Chondrocyte (in vitro differentiated cells): ENCODE measurements at regions not wholly inside any gene's neighbourhood (a gene's known extent, or its start where the extent isn't known, plus 50 kb on each side); places are given as distances from the start of the nearest gene placed in this dataset.
"Not testable (repeated sequence)": the region's sequence is repeated elsewhere in the genome, so short reads cannot be mapped to it uniquely, and the experiment has no call there.

Source experiments
- DNase-seq: peaks from one replicate; pipeline ENCODE4 v3.0.0; 2021; ENCODE audit warnings: mixed read lengths, low spot score
- H3K27ac Mint-ChIP-seq: one replicate; pipeline ENCODE4 v1.8.0; 2021; ENCODE audit warnings: mild to moderate bottlenecking, moderate library complexity, mixed read lengths; ENCODE audit not compliant: unreplicated experiment
- H3K27me3 Mint-ChIP-seq: 2 replicates; pipeline ENCODE4 v1.8.0; 2021; ENCODE audit warnings: low read depth, mixed read lengths
- H3K36me3 Mint-ChIP-seq: 2 replicates; pipeline ENCODE4 v1.8.0; 2021; ENCODE audit warnings: low read depth, mixed read lengths
- H3K4me1 Mint-ChIP-seq: 2 replicates; pipeline ENCODE4 v1.8.0; 2021; ENCODE audit warnings: low read depth, mild to moderate bottlenecking, mixed read lengths
- H3K4me3 Mint-ChIP-seq: one replicate; pipeline ENCODE4 v1.8.0; 2021; ENCODE audit warnings: mild to moderate bottlenecking, moderate library complexity, mixed read lengths; ENCODE audit not compliant: unreplicated experiment
- H3K9me3 Mint-ChIP-seq: 2 replicates; pipeline ENCODE4 v1.8.0; 2021; ENCODE audit warnings: low read depth, mixed read lengths
- CTCF ChIP-seq: fragments of 200-600 bp; sonication (generic); IDR thresholded peaks from 2 replicates; pipeline ENCODE4 v1.5.0; 2021; ENCODE audit warnings: antibody characterized with exemption, mild to moderate bottlenecking, moderate library complexity

- TF ChIP-seq CTCF = no peak
- Mint-ChIP-seq H3K9me3 (peaks cover 3% of the 10 kb centered on the region), H3K27me3 (no peaks in the 10 kb centered on the region), H3K4me3 (no peak overlapping the region), H3K36me3 (peaks cover 3% of the 10 kb centered on the region), H3K4me1 (peaks cover 12% of the 10 kb centered on the region), H3K27ac (no peak overlapping the region)
- no peak for DNase-seq
Observed at GRCh38 chr10:123275136-123275564, 120.9 kb downstream of the BUB3 start.

GRCh38 chr10:123278445-123278844, 124.2 kb downstream of the BUB3 start:
- H3K4me3 Mint-ChIP-seq = no peak overlapping the region
- no peak for TF ChIP-seq CTCF
- peaks cover 3% of the 10 kb centered on the region for H3K36me3 Mint-ChIP-seq
- peaks cover 12% of the 10 kb centered on the region for H3K4me1 Mint-ChIP-seq
- H3K27me3 Mint-ChIP-seq = no peaks in the 10 kb centered on the region
- peaks cover 3% of the 10 kb centered on the region for H3K9me3 Mint-ChIP-seq
- no peak overlapping the region for H3K27ac Mint-ChIP-seq
- no peak for DNase-seq

GRCh38 chr10:123283371-123283770, 129.2 kb downstream of the BUB3 start:
- H3K4me1 Mint-ChIP-seq = peaks cover 12% of the 10 kb centered on the region
- not testable (repeated sequence) for H3K27ac Mint-ChIP-seq, H3K9me3 Mint-ChIP-seq, H3K27me3 Mint-ChIP-seq, DNase-seq, H3K36me3 Mint-ChIP-seq, H3K4me3 Mint-ChIP-seq

- Mint-ChIP-seq H3K9me3 (no peaks in the 10 kb centered on the region), H3K4me1 (peaks cover 12% of the 10 kb centered on the region), H3K4me3 (no peak overlapping the region), H3K27me3 (no peaks in the 10 kb centered on the region), H3K36me3 (no peaks in the 10 kb centered on the region), H3K27ac (no peak overlapping the region)
- no peak for DNase-seq
- TF ChIP-seq CTCF = peak; percentile 9
Observed at GRCh38 chr10:123284022-123284421, 129.8 kb downstream of the BUB3 start.

- H3K27ac Mint-ChIP-seq = peak overlapping the region; percentile 18
- no peaks in the 10 kb centered on the region for H3K4me1 Mint-ChIP-seq
Observed at GRCh38 chr10:123287594-123288247, 133.5 kb downstream of the BUB3 start.

More at GRCh38 chr10:123287594-123288247, 133.5 kb downstream of the BUB3 start:
- TF ChIP-seq CTCF = no peak
- H3K36me3 Mint-ChIP-seq = no peaks in the 10 kb centered on the region
- no peak for DNase-seq
- H3K9me3 Mint-ChIP-seq = peaks cover 11% of the 10 kb centered on the region
- no peaks in the 10 kb centered on the region for H3K27me3 Mint-ChIP-seq
- no peak overlapping the region for H3K4me3 Mint-ChIP-seq
